GM21619 (cell line): ENCODE measurements at regions not wholly inside any gene's neighbourhood (a gene's known extent, or its start where the extent isn't known, plus 50 kb on each side); places are given as distances from the start of the nearest gene placed in this dataset.

Experiments used
- ATAC-seq: cut with Tn5 transposase; IDR thresholded peaks from one replicate; pipeline ENCODE4 v1.9.1; 2021; ENCODE audit not compliant: unreplicated experiment

GRCh38 chr14:86675059-86675458 lies 1145.1 kb downstream of the FLRT2 start:
- ATAC-seq: no peak

GRCh38 chr14:86673523-86673969 lies 1143.6 kb downstream of the FLRT2 start:
- ATAC-seq: no peak

- no peak for ATAC-seq
Observed at GRCh38 chr14:86672080-86672479, 1142.1 kb downstream of the FLRT2 start.

GRCh38 chr14:86665975-86666374 lies 1136.0 kb downstream of the FLRT2 start:
- no peak for ATAC-seq

- no peak for ATAC-seq
Observed at GRCh38 chr14:86662334-86662733, 1132.4 kb downstream of the FLRT2 start.

- no peak for ATAC-seq
Observed at GRCh38 chr14:86654558-86655184, 1124.7 kb downstream of the FLRT2 start.

- ATAC-seq: no peak
Observed at GRCh38 chr14:86652526-86652925, 1122.6 kb downstream of the FLRT2 start.

GRCh38 chr14:86646696-86647690 lies 1117.0 kb downstream of the FLRT2 start:
- no peak for ATAC-seq

GRCh38 chr14:86646125-86646524 lies 1116.2 kb downstream of the FLRT2 start:
- ATAC-seq: no peak

GRCh38 chr14:86641310-86641709 lies 1111.4 kb downstream of the FLRT2 start:
- ATAC-seq: no peak

- no peak for ATAC-seq
Observed at GRCh38 chr14:86640288-86640687, 1110.3 kb downstream of the FLRT2 start.

GRCh38 chr14:86639666-86640065 lies 1109.7 kb downstream of the FLRT2 start:
- no peak for ATAC-seq

GRCh38 chr14:86639146-86639545 lies 1109.2 kb downstream of the FLRT2 start:
- no peak for ATAC-seq

- no peak for ATAC-seq
Observed at GRCh38 chr14:86627080-86627479, 1097.1 kb downstream of the FLRT2 start.

- ATAC-seq: no peak
Observed at GRCh38 chr14:86626530-86626929, 1096.6 kb downstream of the FLRT2 start.

GRCh38 chr14:86625637-86626036 lies 1095.7 kb downstream of the FLRT2 start:
- ATAC-seq: no peak

- no peak for ATAC-seq
Observed at GRCh38 chr14:86619726-86620125, 1089.8 kb downstream of the FLRT2 start.

- no peak for ATAC-seq
Observed at GRCh38 chr14:86613786-86614185, 1083.8 kb downstream of the FLRT2 start.

GRCh38 chr14:86613126-86613525 lies 1083.2 kb downstream of the FLRT2 start:
- no peak for ATAC-seq

GRCh38 chr14:86604561-86604960 lies 1074.6 kb downstream of the FLRT2 start:
- ATAC-seq: no peak

- ATAC-seq: no peak
Observed at GRCh38 chr14:86602263-86602662, 1072.3 kb downstream of the FLRT2 start.

- ATAC-seq: no peak
Observed at GRCh38 chr14:86601813-86602212, 1071.9 kb downstream of the FLRT2 start.
